ENCODE measurements at regions not wholly inside any gene's neighbourhood (a gene's known extent, or its start where the extent isn't known, plus 50 kb on each side); places are given as distances from the start of the nearest gene placed in this dataset.

GRCh38 chr4:18572481-18572880, 550.9 kb upstream of the LCORL start:
- Mint-ChIP-seq H3K4me1 (no peaks in the 10 kb centered on the region), H3K36me3 (no peaks in the 10 kb centered on the region), H3K9me3 (no peaks in the 10 kb centered on the region), H3K27me3 (peaks cover 14% of the 10 kb centered on the region), H3K4me3 (no peak overlapping the region), H3K27ac (no peak overlapping the region)
- DNase-seq, result no peak

GRCh38 chr4:18571301-18571761, 549.8 kb upstream of the LCORL start:
- Mint-ChIP-seq H3K36me3 (no peaks in the 10 kb centered on the region), H3K27me3 (peaks cover 9% of the 10 kb centered on the region), H3K9me3 (peaks cover 2% of the 10 kb centered on the region), H3K4me1 (no peaks in the 10 kb centered on the region), H3K27ac (no peak overlapping the region), H3K4me3 (no peak overlapping the region)
- DNase-seq, result no peak

GRCh38 chr4:18570370-18570769, 548.8 kb upstream of the LCORL start:
- no peak overlapping the region for H3K4me3 Mint-ChIP-seq
- no peak for DNase-seq
- no peak overlapping the region for H3K27ac Mint-ChIP-seq
- H3K9me3 Mint-ChIP-seq, result peaks cover 2% of the 10 kb centered on the region
- no peaks in the 10 kb centered on the region for H3K4me1 Mint-ChIP-seq
- peaks cover 9% of the 10 kb centered on the region for H3K27me3 Mint-ChIP-seq
- no peaks in the 10 kb centered on the region for H3K36me3 Mint-ChIP-seq

- no peak overlapping the region for H3K27ac Mint-ChIP-seq
- no peaks in the 10 kb centered on the region for H3K36me3 Mint-ChIP-seq
These were observed 547.0 kb upstream of the LCORL start for GRCh38 chr4:18568600-18568999.

GRCh38 chr4:18566970-18567799, 545.6 kb upstream of the LCORL start:
- H3K4me3 Mint-ChIP-seq, result no peak overlapping the region

More at GRCh38 chr4:18568600-18568999, 547.0 kb upstream of the LCORL start:
- peaks cover 10% of the 10 kb centered on the region for H3K9me3 Mint-ChIP-seq
- H3K27me3 Mint-ChIP-seq, result peaks cover 8% of the 10 kb centered on the region
- H3K4me1 Mint-ChIP-seq, result no peaks in the 10 kb centered on the region
- DNase-seq, result no peak
- H3K4me3 Mint-ChIP-seq, result no peak overlapping the region

GRCh38 chr4:18559492-18559891, 537.9 kb upstream of the LCORL start:
- no peak for DNase-seq
- H3K9me3 Mint-ChIP-seq, result peaks cover 12% of the 10 kb centered on the region

More at GRCh38 chr4:18566970-18567799, 545.6 kb upstream of the LCORL start:
- Mint-ChIP-seq H3K27ac (no peak overlapping the region), H3K27me3 (peaks cover 2% of the 10 kb centered on the region), H3K9me3 (peaks cover 15% of the 10 kb centered on the region), H3K36me3 (no peaks in the 10 kb centered on the region), H3K4me1 (no peaks in the 10 kb centered on the region)
- no peak for DNase-seq

GRCh38 chr4:18556402-18556801, 534.8 kb upstream of the LCORL start:
- Mint-ChIP-seq H3K4me1 (no peaks in the 10 kb centered on the region), H3K9me3 (no peaks in the 10 kb centered on the region)
- DNase-seq, result no peak

More at GRCh38 chr4:18559492-18559891, 537.9 kb upstream of the LCORL start:
- no peaks in the 10 kb centered on the region for H3K36me3 Mint-ChIP-seq
- no peak overlapping the region for H3K4me3 Mint-ChIP-seq
- no peak overlapping the region for H3K27ac Mint-ChIP-seq
- H3K27me3 Mint-ChIP-seq, result peaks cover 12% of the 10 kb centered on the region
- no peaks in the 10 kb centered on the region for H3K4me1 Mint-ChIP-seq

GRCh38 chr4:18540349-18540748, 518.8 kb upstream of the LCORL start:
- no peak overlapping the region for H3K4me3 Mint-ChIP-seq

More at GRCh38 chr4:18556402-18556801, 534.8 kb upstream of the LCORL start:
- peaks cover 9% of the 10 kb centered on the region for H3K27me3 Mint-ChIP-seq
- H3K36me3 Mint-ChIP-seq, result no peaks in the 10 kb centered on the region
- H3K4me3 Mint-ChIP-seq, result no peak overlapping the region
- no peak overlapping the region for H3K27ac Mint-ChIP-seq

GRCh38 chr4:18538121-18538520, 516.6 kb upstream of the LCORL start:
- no peak for DNase-seq
- H3K4me1 Mint-ChIP-seq, result no peaks in the 10 kb centered on the region
- H3K9me3 Mint-ChIP-seq, result no peaks in the 10 kb centered on the region
- H3K27me3 Mint-ChIP-seq, result peaks cover 4% of the 10 kb centered on the region
- no peaks in the 10 kb centered on the region for H3K36me3 Mint-ChIP-seq
- no peak overlapping the region for H3K4me3 Mint-ChIP-seq
- H3K27ac Mint-ChIP-seq, result no peak overlapping the region

More at GRCh38 chr4:18540349-18540748, 518.8 kb upstream of the LCORL start:
- Mint-ChIP-seq H3K9me3 (no peaks in the 10 kb centered on the region), H3K4me1 (no peaks in the 10 kb centered on the region), H3K27ac (no peak overlapping the region), H3K27me3 (peaks cover 4% of the 10 kb centered on the region), H3K36me3 (no peaks in the 10 kb centered on the region)
- no peak for DNase-seq

GRCh38 chr4:18536428-18536827, 514.9 kb upstream of the LCORL start:
- Mint-ChIP-seq H3K4me1 (no peaks in the 10 kb centered on the region), H3K4me3 (no peak overlapping the region), H3K27ac (no peak overlapping the region), H3K27me3 (peaks cover 4% of the 10 kb centered on the region), H3K36me3 (no peaks in the 10 kb centered on the region), H3K9me3 (no peaks in the 10 kb centered on the region)
- no peak for DNase-seq

- H3K27me3 Mint-ChIP-seq, result peaks cover 4% of the 10 kb centered on the region
- H3K4me3 Mint-ChIP-seq, result no peak overlapping the region
- no peaks in the 10 kb centered on the region for H3K4me1 Mint-ChIP-seq
- H3K27ac Mint-ChIP-seq, result no peak overlapping the region
- DNase-seq, result no peak
- no peaks in the 10 kb centered on the region for H3K9me3 Mint-ChIP-seq
- no peaks in the 10 kb centered on the region for H3K36me3 Mint-ChIP-seq
These were observed 514.4 kb upstream of the LCORL start for GRCh38 chr4:18535948-18536347.

- H3K9me3 Mint-ChIP-seq, result no peaks in the 10 kb centered on the region
- H3K4me1 Mint-ChIP-seq, result no peaks in the 10 kb centered on the region
- H3K4me3 Mint-ChIP-seq, result no peak overlapping the region
These were observed 511.8 kb upstream of the LCORL start for GRCh38 chr4:18533262-18533775.

GRCh38 chr4:18531731-18532130, 510.2 kb upstream of the LCORL start:
- no peak for DNase-seq
- H3K4me3 Mint-ChIP-seq, result no peak overlapping the region
- H3K27me3 Mint-ChIP-seq, result peaks cover 4% of the 10 kb centered on the region
- H3K4me1 Mint-ChIP-seq, result no peaks in the 10 kb centered on the region
- no peak overlapping the region for H3K27ac Mint-ChIP-seq
- no peaks in the 10 kb centered on the region for H3K36me3 Mint-ChIP-seq
- H3K9me3 Mint-ChIP-seq, result no peaks in the 10 kb centered on the region

More at GRCh38 chr4:18533262-18533775, 511.8 kb upstream of the LCORL start:
- H3K27ac Mint-ChIP-seq, result no peak overlapping the region
- DNase-seq, result no peak
- peaks cover 4% of the 10 kb centered on the region for H3K27me3 Mint-ChIP-seq
- no peaks in the 10 kb centered on the region for H3K36me3 Mint-ChIP-seq

GRCh38 chr4:18529482-18529881, 507.9 kb upstream of the LCORL start:
- H3K4me1 Mint-ChIP-seq, result no peaks in the 10 kb centered on the region
- H3K9me3 Mint-ChIP-seq, result no peaks in the 10 kb centered on the region
- no peak overlapping the region for H3K4me3 Mint-ChIP-seq
- DNase-seq, result no peak
- no peaks in the 10 kb centered on the region for H3K27me3 Mint-ChIP-seq
- no peaks in the 10 kb centered on the region for H3K36me3 Mint-ChIP-seq
- no peak overlapping the region for H3K27ac Mint-ChIP-seq

- Mint-ChIP-seq H3K4me1 (no peaks in the 10 kb centered on the region), H3K4me3 (no peak overlapping the region), H3K27ac (no peak overlapping the region), H3K27me3 (peaks cover 3% of the 10 kb centered on the region), H3K9me3 (no peaks in the 10 kb centered on the region), H3K36me3 (no peaks in the 10 kb centered on the region)
- DNase-seq, result no peak
These were observed 503.1 kb upstream of the LCORL start for GRCh38 chr4:18524667-18525066.

GRCh38 chr4:18518098-18518497, 496.5 kb upstream of the LCORL start:
- no peaks in the 10 kb centered on the region for H3K4me1 Mint-ChIP-seq
- no peaks in the 10 kb centered on the region for H3K27me3 Mint-ChIP-seq
- no peak overlapping the region for H3K27ac Mint-ChIP-seq
- no peak overlapping the region for H3K4me3 Mint-ChIP-seq
- DNase-seq, result no peak
- no peaks in the 10 kb centered on the region for H3K9me3 Mint-ChIP-seq
- no peaks in the 10 kb centered on the region for H3K36me3 Mint-ChIP-seq

Measured in activated naive CD8-positive, alpha-beta T cell treated with anti-CD3 and anti-CD28 coated beads for 36 hours (primary cell).